Osteocyte (in vitro differentiated cells): ENCODE measurements at regions not wholly inside any gene's neighbourhood (a gene's known extent, or its start where the extent isn't known, plus 50 kb on each side); places are given as distances from the start of the nearest gene placed in this dataset.

ENCODE experiments used
- DNase-seq: peaks from one replicate; pipeline ENCODE4 v3.0.0; 2021; ENCODE audit warnings: mixed read lengths; ENCODE audit not compliant: unreplicated experiment; ENCODE audit errors: extremely low spot score
- H3K27ac Mint-ChIP-seq: one replicate; pipeline ENCODE4 v1.8.0; 2021; ENCODE audit warnings: mild to moderate bottlenecking, mixed read lengths; ENCODE audit not compliant: unreplicated experiment
- H3K27me3 Mint-ChIP-seq: one replicate; pipeline ENCODE4 v1.8.0; 2021; ENCODE audit warnings: mixed read lengths; ENCODE audit not compliant: unreplicated experiment
- H3K36me3 Mint-ChIP-seq: one replicate; pipeline ENCODE4 v1.8.0; 2021; ENCODE audit warnings: mixed read lengths; ENCODE audit not compliant: unreplicated experiment
- H3K4me1 Mint-ChIP-seq: one replicate; pipeline ENCODE4 v1.8.0; 2021; ENCODE audit warnings: mixed read lengths; ENCODE audit not compliant: unreplicated experiment
- H3K4me3 Mint-ChIP-seq: one replicate; pipeline ENCODE4 v1.8.0; 2021; ENCODE audit warnings: mild to moderate bottlenecking, moderate library complexity, mixed read lengths; ENCODE audit not compliant: unreplicated experiment
- H3K9me3 Mint-ChIP-seq: one replicate; pipeline ENCODE4 v1.8.0; 2021; ENCODE audit warnings: mixed read lengths; ENCODE audit not compliant: unreplicated experiment
- CTCF ChIP-seq: fragments of 200-600 bp; sonication (generic); IDR thresholded peaks from 2 replicates; pipeline ENCODE4 v1.5.0; 2021; ENCODE audit warnings: antibody characterized with exemption, mild to moderate bottlenecking, moderate library complexity

GRCh38 chr4:38189445-38189844, 229.2 kb downstream of the PTTG2 start:
- Mint-ChIP-seq H3K4me3 (no peak overlapping the region), H3K4me1 (peaks cover 32% of the 10 kb centered on the region)
- DNase-seq, result no peak

GRCh38 chr4:38190717-38191178, 230.6 kb downstream of the PTTG2 start:
- DNase-seq, result no peak
- Mint-ChIP-seq H3K9me3 (peaks cover 6% of the 10 kb centered on the region), H3K27ac (peak overlapping the region; percentile 78), H3K27me3 (peaks cover 5% of the 10 kb centered on the region), H3K4me3 (no peak overlapping the region), H3K4me1 (peaks cover 32% of the 10 kb centered on the region), H3K36me3 (no peaks in the 10 kb centered on the region)
- TF ChIP-seq CTCF, result no peak

More at GRCh38 chr4:38189445-38189844, 229.2 kb downstream of the PTTG2 start:
- H3K27me3 Mint-ChIP-seq, result no peaks in the 10 kb centered on the region
- no peaks in the 10 kb centered on the region for H3K9me3 Mint-ChIP-seq
- TF ChIP-seq CTCF, result no peak
- no peaks in the 10 kb centered on the region for H3K36me3 Mint-ChIP-seq
- peak overlapping the region; percentile 47 for H3K27ac Mint-ChIP-seq

DNA sequence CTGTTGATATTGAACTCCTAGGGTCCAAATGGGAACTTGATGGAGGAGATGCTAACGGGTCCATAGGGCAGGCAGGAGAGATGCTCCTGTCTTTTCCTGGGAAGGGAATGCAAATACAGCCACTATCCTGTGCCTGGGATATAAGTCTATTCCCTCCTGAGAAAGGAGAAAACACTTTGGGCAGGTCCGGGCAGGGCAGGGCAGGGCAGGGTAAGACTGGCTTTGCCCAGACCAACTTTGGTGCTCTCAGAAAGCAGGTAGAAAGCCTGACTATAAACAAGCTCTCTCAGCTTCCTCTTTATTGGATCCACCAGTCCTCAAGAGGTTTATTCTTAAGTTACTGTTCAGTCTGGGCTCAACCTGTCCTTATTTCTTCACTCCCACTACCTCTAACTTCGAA, 232.3 kb downstream of the PTTG2 start:
- DNase-seq, result no peak
- H3K4me3 Mint-ChIP-seq, result no peak overlapping the region
- H3K27ac Mint-ChIP-seq, result no peak overlapping the region
- H3K4me1 Mint-ChIP-seq, result peaks cover 32% of the 10 kb centered on the region
- H3K9me3 Mint-ChIP-seq, result peaks cover 9% of the 10 kb centered on the region
- H3K36me3 Mint-ChIP-seq, result no peaks in the 10 kb centered on the region
- no peak for TF ChIP-seq CTCF
- H3K27me3 Mint-ChIP-seq, result peaks cover 5% of the 10 kb centered on the region

DNA sequence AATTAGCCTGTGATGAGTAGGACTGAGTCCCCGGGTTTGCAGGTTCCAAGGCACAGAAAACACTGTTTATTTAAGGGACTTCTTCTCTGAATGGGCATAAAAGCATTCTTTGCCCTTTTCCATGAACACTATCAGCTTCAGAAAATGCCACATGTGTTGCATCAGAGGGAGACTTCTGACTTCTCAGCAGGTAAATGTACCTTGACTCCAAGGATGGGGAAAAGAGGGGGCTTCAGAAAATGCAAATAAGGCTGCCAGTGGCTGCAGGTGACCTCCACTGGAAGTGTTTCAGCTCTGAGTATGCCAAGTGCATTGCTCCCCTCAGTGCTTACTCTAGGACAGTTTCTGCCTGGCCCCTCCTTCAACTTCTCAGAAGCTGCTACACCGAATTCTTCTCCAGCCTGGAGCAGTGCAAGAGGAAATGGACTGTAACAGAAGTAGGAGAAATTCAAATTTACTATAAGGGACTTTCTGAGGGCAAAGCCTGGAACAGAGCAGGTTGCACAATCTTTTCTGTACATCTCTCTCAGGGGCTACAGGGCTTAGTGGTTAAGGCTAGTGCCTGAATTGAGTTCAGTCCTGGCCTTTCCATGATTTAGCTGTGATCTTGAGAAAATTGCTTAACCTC, 233.2 kb downstream of the PTTG2 start:
- no peaks in the 10 kb centered on the region for H3K36me3 Mint-ChIP-seq

More for the DNA sequence above, 233.2 kb downstream of the PTTG2 start:
- no peak for TF ChIP-seq CTCF
- peaks cover 6% of the 10 kb centered on the region for H3K27me3 Mint-ChIP-seq
- H3K4me3 Mint-ChIP-seq, result no peak overlapping the region
- DNase-seq, result no peak
- H3K27ac Mint-ChIP-seq, result no peak overlapping the region
- peaks cover 9% of the 10 kb centered on the region for H3K9me3 Mint-ChIP-seq
- peaks cover 32% of the 10 kb centered on the region for H3K4me1 Mint-ChIP-seq
